Neural cell (in vitro differentiated cells): ENCODE measurements at regions not wholly inside any gene's neighbourhood (a gene's known extent, or its start where the extent isn't known, plus 50 kb on each side); places are given as distances from the start of the nearest gene placed in this dataset.

Source experiments
- POLR2AphosphoS5 ChIP-seq: IDR thresholded peaks from 2 replicates; pipeline ENCODE4 v1.6.1; 2012
- TAF1 ChIP-seq: IDR thresholded peaks from 2 replicates; pipeline ENCODE4 v1.6.1; 2012; ENCODE audit warnings: low read depth
- TF ChIP-seq, protein P1 (sequence below): fragments of 450-650 bp; IDR thresholded peaks from 2 replicates; pipeline ENCODE4 v1.5.1; 2014; ENCODE audit warnings: antibody characterized with exemption, mild to moderate bottlenecking, moderate library complexity; ENCODE audit not compliant: poor library complexity, severe bottlenecking

DNA sequence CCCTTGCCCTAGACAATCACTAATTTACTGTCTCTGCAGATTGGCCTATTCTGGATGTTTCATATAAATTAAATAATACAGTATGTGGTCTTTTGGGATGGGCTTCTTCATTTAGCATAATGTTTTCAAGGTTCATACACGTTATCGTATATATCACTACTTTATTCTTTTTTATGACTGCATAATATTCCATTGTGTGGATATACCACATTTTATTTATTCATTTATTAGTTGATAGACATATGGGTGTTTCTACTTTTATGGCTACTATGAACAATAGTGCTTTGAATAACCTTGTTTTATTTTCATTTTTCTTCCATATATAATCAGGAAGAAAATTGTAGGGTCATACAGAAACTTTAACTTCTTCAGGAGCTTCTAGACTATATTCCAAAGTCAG, 108.5 kb upstream of the PAPPA start:
- no peak for TF ChIP-seq TAF1
- TF ChIP-seq, protein P1, sequence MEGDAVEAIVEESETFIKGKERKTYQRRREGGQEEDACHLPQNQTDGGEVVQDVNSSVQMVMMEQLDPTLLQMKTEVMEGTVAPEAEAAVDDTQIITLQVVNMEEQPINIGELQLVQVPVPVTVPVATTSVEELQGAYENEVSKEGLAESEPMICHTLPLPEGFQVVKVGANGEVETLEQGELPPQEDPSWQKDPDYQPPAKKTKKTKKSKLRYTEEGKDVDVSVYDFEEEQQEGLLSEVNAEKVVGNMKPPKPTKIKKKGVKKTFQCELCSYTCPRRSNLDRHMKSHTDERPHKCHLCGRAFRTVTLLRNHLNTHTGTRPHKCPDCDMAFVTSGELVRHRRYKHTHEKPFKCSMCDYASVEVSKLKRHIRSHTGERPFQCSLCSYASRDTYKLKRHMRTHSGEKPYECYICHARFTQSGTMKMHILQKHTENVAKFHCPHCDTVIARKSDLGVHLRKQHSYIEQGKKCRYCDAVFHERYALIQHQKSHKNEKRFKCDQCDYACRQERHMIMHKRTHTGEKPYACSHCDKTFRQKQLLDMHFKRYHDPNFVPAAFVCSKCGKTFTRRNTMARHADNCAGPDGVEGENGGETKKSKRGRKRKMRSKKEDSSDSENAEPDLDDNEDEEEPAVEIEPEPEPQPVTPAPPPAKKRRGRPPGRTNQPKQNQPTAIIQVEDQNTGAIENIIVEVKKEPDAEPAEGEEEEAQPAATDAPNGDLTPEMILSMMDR: no peak
- TF ChIP-seq POLR2AphosphoS5: no peak
